Transverse colon (tissue), 4 donors: ENCODE measurements at regions not wholly inside any gene's neighbourhood (a gene's known extent, or its start where the extent isn't known, plus 50 kb on each side); places are given as distances from the start of the nearest gene placed in this dataset.

Source experiments
- CTCF ChIP-seq, 5 experiments: fragments of 200-600 bp in 3 of 5; fragments of 450-650 bp in 2 of 5; sonication (generic) in 3 of 5; IDR thresholded peaks; 1 replicate in 2 of 5; 2 replicates in 3 of 5; pipeline ENCODE4 v1.5.1; 2016 to 2017; ENCODE audit warnings: antibody characterized with exemption in 5 of 5, inconsistent platforms in 3 of 5, mild to moderate bottlenecking in 2 of 5, moderate library complexity in 1 of 5
- EP300 ChIP-seq: sonication (generic); formaldehyde crosslinking; IDR thresholded peaks from one replicate; pipeline ENCODE4 v1.6.1; 2017; ENCODE audit warnings: antibody characterized with exemption, low read depth
- POLR2A ChIP-seq: fragments of 450-650 bp; IDR thresholded peaks from one replicate; pipeline ENCODE4 v1.6.1; 2016; ENCODE audit warnings: antibody characterized with exemption, mild to moderate bottlenecking, moderate library complexity
- POLR2AphosphoS5 ChIP-seq, 3 donors: sonication (generic); formaldehyde crosslinking; IDR thresholded peaks; one replicate each; pipeline ENCODE4 v1.6.1; 2016; ENCODE audit warnings: antibody characterized with exemption in 3 of 3

- TF ChIP-seq CTCF (IDR thresholded peaks at IDR 0.05) (no peak), EP300 (no peak), POLR2AphosphoS5 (IDR thresholded peaks at IDR 0.05) (no peak), POLR2A (no peak)
These were observed 68.7 kb upstream of the SYN3 start for GRCh38 chr22:33126881-33127280.
